DMS114 treated with DMSO at 0.1 percent for 48 hours (cell line): ENCODE measurements at regions not wholly inside any gene's neighbourhood (a gene's known extent, or its start where the extent isn't known, plus 50 kb on each side); places are given as distances from the start of the nearest gene placed in this dataset.

Experiments
- DNase-seq: peaks from one replicate; lab custom pipeline; 2025; ENCODE audit not compliant: unreplicated experiment; lab: John Stamatoyannopoulos, UW

DNA sequence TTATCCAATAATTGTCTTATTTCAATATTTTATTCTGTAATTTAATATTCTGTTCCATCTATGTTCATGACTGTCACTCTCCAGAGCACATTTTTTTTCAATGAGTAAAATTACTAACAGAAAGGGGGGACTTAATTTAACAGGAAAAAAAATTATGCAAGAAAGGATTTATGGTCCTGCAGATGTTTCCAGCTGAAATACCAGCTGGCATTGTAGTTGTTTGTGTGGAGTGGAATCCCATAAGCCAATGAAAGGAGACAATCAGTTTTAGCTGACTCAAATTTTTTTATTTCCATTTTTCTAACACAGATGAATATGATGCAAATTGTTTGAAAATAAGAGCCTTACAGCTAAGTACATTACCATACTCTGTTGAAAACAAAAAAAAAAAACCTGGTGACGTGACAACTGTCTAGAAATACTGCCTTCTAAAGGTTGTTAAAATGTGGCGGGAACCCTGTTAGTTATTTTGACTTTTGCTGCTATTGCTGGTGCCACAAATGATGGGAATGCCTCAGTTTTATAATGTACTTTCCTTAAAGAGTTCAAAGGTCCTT is 389.1 kb downstream of the ETS1 start:
- no peak for DNase-seq

DNA sequence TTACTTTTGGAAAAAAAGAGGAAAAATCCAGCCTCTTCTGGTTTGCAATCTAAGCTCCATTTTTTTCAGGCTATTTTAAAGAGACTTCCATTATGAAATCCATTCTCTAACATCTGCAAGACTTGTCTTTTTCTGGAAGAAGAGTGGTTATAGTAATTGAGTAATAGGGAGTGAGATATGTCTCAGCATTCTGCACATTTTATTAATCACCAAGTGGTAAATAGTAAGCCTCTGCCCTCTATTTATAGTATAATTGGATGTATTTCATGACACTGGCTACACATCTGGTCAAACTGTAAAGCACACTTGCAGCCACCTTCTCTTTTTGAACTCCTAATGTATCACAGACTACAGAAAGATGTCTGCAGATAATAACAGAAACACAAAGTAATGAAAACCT is 391.1 kb downstream of the ETS1 start:
- no peak for DNase-seq

DNA sequence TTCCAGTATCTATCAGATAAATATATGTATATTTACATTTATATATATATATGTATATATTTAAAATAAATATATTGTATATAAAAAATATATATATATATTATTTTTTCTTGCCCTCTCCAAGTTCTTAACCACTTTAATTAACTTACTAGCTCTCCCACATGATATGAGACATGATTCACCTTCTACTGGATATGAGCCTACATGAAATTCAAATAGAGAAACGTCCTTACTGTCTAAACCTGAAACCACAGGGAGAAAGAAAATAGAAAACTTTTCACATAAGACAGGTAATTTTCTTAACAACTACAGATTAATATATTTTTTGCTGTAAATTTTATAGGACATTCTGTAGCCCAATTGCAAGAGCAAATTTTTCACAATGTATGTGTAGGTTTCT is 391.6 kb downstream of the ETS1 start:
- no peak for DNase-seq

DNA sequence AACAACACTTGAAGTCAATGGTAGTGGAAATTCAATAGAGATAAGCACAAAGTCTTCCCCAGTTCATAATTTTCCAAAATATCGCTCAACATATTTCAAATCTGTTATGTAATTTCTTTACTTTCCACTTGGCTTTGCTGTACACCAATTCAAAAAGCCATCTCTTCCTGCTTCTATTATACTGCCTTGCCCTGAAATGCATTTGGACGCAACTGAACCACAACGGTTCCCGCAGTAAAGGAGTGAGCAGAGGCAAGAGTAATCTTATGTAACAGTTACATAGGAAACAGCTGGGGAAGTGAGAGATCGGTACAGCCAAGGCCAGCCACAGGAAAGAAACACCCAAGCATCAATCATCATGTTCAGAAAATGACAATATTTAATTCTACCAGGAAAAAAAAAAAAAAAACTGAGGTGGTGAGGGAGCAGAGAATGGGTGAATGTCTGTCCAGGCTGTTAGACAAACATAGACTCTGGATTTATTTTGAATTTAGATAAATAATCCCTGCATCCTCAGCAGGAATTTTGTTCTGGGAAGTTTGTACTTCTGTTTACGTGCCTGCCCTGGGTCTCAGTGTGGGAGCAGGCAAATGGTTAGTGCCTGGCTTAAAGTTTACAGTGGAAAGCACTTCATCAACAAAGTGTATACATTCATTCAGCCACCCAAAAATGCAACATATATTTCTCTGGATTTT is 392.2 kb downstream of the ETS1 start:
- DNase-seq, result no peak

DNA sequence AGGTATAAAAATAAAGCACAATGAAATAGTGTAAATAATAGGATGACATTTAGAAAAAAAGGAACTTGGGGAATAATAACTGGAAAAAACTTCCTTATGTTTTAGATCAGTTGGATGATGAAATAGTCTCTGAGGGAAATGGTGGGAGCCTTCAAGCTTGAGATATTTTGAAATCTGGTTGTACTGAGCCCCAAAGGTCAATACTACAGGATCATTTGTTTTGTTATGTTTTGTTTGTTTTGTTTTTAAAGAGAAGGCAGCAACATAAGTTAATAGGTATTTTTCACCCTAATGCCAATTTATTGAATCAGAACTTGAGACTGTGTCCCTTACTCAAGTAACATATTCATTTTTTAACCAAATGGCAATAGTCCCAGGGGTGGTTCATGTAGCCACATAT is 393.1 kb downstream of the ETS1 start:
- no peak for DNase-seq

DNA sequence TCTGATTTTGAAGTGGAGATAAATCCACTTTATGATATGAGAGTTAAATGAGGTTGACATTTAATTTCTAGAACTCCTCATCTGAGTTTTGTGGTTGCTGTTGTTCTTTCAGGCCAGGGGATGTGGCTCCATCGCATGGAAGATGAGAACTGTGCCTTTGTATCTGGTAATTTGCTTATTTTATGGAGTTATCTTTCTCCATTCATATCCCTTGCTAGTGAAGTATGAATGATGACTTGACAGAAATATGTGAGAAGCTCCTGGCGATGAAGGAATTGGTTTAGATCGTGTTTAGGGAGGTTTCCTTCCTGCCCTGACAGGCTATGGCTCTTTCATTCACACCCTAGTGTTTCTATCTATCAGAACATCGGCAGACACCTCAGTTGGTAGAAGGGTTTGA is 393.7 kb downstream of the ETS1 start:
- DNase-seq, result no peak

DNA sequence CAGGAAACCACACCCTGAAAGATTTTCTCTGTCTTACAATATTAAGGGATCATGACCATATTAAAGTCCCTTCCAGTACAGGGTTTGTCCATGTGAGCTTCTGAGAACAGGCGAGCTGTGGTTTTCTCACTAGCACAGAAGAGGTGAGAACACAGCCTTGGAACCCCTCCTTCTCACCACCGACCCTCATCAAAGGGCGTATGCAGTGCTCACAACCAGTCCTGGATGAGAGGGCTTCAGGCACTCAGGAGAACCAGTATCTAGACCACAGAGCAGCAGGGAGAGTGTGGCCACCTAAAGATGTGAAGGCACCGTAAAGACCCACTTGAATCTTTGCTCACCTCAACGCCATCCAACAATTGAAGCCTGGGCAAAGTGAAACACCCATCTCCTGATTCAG is 397.0 kb downstream of the ETS1 start:
- DNase-seq, result no peak

DNA sequence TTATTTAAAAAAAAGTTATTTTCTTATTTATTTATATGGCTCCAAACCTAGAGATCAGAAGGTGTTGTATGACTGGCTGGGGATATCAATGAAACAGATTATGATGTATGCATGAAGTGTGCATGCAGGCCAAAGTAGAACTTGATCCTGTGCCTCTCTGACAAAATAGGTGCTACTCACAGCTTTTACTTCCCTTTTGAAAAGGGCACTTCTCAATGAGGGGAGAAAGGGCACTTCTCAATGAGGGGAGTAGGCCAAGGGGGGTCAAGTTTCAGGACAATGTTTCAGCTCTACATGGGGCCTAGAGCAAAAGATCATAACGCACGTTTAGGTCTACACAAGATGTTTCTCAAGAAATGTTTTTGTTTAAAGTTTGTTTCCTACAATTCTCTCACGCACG is 397.5 kb downstream of the ETS1 start:
- DNase-seq, result no peak

DNA sequence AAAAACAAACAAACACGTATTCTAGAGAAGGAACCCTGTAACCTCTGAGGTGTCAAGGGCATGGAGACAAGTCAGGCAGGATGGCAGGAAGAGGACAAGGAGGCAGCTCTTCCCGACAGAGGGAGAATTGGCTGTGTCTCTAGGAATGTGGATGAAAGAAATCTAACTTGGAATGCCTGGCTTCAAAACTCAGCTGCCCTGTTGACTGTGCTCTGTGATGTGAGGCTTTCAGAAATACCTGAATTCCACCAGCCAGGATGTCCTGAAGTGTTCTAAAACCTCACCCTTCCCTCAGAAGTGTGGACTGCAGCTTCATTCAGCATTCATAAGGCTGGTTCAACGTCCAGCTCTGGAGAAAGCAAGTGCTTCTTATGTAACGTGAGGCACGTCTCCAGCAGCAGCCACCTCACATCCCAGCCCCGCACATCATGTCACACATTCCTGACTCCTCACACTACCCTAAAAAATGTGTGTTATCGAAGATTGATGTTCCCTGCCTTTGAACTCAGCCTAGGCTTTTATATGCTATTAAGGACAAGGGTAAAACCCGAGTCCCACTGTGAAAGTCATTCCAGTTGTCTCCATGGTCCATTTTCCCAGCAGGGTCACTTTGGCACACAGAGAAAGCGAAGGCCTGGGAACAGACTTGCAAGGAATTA is 398.9 kb downstream of the ETS1 start:
- no peak for DNase-seq

DNA sequence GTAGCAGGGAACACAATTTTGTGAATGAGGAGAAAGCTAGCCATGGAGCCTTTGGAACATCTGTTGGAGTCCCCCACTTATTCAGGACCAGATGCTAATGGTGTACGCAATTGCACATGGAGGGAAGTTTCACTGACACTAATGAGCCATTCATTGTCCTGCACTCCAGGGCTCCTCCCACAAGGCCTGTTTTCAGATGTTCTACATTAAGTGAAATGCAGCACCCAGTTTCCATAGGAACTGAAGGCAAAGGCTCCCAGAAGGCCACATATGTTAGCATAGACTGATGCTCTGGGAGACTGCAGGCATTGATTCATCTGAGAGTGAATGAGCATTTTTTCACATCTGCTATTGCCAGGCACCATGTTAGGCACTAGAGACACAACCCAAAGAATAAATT is 399.5 kb downstream of the ETS1 start:
- DNase-seq, result no peak

DNA sequence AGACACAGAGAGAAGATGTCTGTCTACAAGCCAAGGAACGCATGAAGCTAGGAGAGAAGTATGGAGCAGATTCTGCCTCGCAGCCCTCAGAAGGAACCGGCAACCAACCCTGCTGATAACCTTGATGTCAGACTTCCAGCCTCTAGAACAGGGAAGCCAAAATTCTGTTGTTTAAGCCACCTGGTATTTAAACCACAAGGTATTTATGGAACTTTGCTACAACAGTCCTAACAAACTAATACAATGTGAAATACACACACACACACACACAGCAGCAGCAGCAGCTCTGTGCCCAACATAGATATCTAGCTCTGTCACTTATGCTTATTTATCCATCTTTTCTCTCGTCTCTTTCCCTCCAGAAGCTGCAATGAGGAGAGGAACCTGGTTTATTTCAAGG is 400.0 kb downstream of the ETS1 start:
- DNase-seq, result no peak

DNA sequence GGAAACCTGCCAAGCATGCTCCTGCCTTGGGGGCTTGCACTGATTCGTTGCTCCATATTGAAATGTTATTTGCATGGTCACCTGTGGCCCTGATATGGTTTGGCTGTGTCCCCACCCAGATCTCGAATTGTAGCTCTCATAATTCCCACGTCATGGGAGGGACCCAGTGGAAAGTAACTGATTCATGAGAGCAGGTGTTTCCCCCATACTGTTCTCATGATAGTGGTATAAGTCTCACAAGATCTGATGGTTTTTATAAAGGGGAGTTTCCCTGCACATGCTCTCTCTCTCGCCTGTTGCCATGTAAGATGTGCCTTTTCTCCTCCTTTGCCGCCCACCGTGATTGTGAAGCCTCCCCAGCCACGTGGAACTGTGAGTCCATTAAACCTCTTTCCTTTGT is 402.4 kb downstream of the ETS1 start:
- DNase-seq, result no peak

DNA sequence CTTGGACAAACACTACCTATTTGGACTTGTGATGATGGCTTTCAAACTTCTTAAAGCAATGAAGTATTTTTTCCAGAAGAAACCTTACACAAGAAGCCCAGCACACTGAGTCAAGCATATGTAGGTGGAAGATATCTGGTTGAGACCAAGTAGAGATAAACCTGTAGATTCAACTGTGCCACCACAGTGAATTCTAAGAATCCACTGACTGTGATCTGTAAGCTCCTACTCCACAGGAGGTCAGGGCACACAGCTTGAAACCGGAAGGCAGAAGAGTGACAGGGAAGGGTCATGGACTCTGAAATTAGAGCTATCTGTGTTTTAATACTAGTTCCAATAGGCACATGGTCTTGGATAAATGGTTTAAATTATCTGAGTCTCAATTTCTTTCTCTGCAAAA is 404.5 kb downstream of the ETS1 start:
- no peak for DNase-seq

DNA sequence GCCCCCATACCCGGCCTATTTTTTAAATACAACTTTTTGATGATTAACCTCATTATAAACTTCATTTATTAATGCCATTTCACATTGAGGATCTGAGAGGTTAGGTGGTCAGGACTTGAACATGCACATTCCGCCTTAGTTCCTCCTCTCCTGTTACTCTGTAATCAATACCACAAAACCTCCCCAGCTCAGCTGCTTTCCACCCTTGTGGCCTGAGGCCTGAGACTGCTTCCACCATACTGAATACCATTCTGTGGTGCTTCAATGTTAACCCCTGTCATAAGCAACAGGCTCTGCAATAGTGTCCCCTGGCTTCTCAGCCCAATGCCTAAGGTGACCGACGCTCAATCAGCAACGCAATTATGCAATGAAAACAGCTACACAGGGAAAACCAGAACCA is 405.4 kb downstream of the ETS1 start:
- no peak for DNase-seq

DNA sequence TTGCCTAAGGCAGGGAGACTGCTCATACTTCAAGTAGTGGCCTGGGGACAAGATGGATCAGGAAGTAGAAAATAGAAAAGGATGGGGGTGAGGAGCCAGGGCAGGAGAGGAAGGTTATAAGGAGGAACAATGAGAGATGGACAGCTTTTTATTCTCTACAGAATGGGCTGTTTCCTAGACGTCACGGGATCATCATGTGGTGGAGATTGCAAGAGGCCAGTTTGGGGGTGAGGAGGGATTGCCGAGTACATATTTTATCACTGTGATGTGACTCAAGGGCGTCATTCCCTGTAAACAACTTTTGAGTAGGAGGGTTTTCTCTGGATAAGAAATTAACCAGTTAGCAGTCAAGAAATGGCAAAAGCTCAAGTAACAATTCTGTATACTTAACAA is 406.3 kb downstream of the ETS1 start:
- DNase-seq, result no peak

DNA sequence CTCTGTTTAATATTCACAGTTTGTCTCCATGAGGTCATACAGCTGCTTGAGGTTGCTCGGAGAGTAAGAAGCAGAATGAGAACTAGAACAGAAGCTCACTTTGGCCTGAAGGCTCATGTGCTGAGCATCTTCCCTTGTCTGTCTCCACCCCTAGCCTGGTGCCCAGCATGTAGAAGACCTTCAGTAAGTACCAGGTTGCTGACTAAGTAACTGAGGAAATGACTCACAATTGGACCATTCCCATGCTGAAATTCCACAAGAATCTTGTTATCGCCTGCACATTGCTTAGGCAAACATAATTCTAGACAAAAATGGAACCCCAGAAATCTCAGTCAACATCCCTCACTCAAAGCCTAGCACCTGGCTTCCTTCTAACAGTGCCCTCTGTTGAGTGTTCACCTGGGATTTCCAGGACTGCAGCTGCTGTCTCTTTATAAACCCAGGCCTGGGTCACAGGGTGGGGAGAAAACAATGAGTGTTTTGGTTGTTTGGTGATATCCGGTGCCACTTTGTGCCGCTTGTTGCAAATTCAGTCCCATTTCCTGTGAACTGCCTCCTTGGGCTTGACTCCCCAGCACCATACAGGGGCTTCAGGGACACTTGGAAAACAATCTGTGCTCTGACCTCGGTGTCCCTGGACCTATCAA is 406.8 kb downstream of the ETS1 start:
- DNase-seq, result no peak

DNA sequence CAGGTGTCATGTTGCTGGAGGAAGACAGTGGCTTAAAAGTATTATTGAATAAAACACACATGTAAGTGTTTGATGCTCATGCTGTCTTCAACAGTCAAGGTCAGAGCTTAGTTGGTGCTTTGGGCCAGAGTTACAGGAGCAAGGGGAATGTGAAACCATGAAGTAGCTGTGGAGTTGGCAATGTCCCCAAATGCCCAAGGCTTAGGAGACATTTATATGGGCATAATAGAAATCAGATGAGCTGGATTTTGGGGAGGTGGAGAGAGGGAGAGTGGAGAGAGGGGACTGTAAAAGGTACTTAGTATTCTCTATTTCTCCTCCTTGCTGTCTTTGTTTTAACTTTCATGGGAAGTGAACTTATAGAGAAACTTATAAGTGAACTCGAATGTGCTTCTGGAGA is 407.8 kb downstream of the ETS1 start:
- DNase-seq, result no peak

DNA sequence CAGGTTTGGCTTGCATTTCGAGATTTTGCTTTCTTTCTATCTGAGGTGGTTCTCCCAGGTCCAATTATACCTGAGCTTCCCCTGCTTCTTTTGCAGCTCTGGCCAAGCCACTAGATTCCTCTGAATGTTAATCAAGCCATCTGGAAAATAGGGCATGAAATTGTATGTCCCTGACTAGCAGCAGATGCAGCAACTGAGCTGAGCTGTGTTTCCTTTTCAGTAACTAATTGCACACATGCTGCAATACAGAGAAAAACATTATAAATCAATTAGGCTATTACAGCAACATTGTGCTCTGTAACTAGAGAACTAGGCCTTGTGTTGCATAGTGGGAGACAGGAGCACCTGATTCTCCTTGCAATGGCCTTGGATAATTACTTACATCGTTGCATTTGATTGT is 408.3 kb downstream of the ETS1 start:
- no peak for DNase-seq

DNA sequence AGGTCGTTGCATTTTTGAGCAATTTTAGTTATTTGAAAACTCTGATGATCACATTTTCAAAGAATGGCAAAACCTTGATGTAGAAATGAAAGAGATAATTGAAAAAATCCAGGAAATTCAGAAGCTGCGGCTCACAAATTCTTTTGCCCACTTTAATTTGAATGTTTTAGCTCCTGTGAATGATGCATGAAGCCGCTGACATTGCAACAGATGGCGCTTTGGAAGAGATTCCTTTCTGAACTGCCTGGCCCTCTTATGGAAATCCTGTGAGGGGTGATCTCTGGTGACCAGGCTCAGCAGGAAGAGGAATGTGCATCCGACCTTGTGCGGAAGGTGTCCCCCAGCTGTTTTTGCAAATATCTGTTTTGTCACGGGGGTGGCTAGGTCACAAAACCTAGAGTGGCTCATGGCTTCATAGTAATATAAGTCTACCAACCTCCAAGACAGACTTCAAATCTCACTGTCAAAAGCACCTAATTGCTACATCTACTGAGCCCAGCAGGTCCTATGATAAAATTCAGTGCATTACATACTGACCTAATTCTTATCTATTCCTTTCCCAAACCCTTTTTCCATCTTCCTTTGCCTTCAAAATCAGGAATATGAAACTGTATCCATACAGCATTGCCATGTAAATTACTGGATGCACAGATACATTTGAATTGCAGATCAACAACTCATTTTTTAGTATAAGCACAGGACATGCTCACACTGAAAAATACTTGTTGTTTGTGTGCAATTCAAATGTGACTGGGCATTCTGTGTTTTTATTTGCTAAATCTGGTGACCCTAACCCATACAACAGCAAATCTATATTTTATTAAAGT is 412.7 kb downstream of the ETS1 start:
- DNase-seq, result no peak

DNA sequence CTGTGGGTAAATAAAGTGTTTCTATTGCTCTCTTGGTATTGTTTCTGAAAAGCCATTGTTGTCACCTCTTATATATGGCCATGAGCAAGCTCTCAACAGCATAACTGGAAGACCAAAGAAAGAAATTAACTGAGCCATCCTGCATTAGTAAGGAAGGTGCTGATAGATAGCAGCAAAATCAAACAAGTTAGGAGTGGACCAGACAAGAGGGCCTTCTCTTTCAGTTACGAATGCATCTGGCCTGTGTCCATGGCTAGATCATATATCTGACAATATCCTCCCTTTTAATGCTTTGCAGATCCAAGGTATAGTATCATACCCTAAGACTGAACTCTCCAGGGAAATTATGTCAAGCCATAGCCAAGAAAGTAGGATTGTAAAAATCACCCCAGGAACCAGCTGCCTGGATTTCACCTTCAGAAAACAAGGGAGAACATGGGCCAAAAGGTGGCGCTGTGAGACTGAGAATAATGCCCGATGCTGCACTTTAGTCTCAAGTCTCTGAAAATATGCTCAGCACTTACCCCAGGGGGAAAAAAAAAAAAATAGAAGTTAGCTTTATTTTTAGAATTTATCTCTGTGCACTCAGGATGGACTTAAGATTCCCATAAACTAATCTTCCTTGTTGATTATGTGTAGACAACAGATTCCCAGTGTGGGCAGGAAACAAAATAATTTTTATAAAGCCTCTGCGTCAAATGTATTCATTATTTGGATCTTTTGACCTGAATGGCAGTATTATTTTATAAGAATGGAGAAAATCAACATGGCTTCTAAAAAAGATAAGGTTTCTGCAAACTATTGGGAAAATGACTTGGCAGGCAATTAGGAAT is 415.1 kb downstream of the ETS1 start:
- DNase-seq, result peak; percentile 47

DNA sequence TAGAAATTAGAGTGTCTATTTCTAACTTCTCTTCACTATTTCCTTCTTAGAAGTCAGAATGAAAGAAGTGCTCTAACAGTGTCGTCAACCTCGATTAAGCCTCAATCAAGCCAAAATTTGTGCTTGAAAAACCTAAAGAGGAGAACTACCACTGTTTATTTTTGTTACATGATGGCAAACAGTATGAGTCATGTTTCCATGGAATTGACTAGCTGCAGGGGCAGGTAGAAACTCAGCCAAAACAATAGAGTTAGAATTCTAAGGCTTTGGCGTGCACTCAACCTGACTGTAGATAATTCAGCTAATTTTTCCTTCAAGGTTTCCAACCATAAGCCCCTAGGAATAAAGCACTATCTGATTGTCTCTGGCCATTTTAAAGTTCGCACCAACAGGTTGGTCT is 415.9 kb downstream of the ETS1 start:
- no peak for DNase-seq
